CD4-positive, CD25-positive, alpha-beta regulatory T cell (primary cell): ENCODE measurements at regions not wholly inside any gene's neighbourhood (a gene's known extent, or its start where the extent isn't known, plus 50 kb on each side); places are given as distances from the start of the nearest gene placed in this dataset.

Experiments used
- ATAC-seq, 2 donors: fragments of 150-1000 bp; cut with Tn5 transposase; one replicate each; pipeline ENCODE4 v1.10.0; 2021; ENCODE audit warnings: low read depth in 2 of 2, moderate number of reproducible peaks in 2 of 2, moderate library complexity in 1 of 2
- DNase-seq, 3 donors: peaks; one replicate each; pipeline versions ENCODE4 v3.0.0 to v3.0.0-alpha.2; 2012 to 2022; ENCODE audit warnings: mixed read lengths in 1 of 3
- H3K27ac ChIP-seq: one replicate; pipeline ENCODE4 v1.7.0; 2013; ENCODE audit warnings: mild to moderate bottlenecking, low read length; ENCODE audit not compliant: insufficient read depth, poor library complexity, severe bottlenecking
- H3K27me3 ChIP-seq: one replicate; pipeline ENCODE4 v1.7.0; 2013; ENCODE audit warnings: low read length; ENCODE audit not compliant: control insufficient read depth, insufficient read depth
- H3K36me3 ChIP-seq: one replicate; pipeline ENCODE4 v1.7.0; 2013; ENCODE audit warnings: mild to moderate bottlenecking, low read length, moderate library complexity; ENCODE audit not compliant: control insufficient read depth, insufficient read depth
- H3K4me1 ChIP-seq: 2 replicates; pipeline ENCODE4 v1.7.0; 2013; ENCODE audit warnings: mild to moderate bottlenecking, low read length; ENCODE audit not compliant: insufficient read depth, control insufficient read depth, poor library complexity, severe bottlenecking
- H3K4me3 ChIP-seq: one replicate; pipeline ENCODE4 v1.7.0; 2013; ENCODE audit warnings: low read depth, mild to moderate bottlenecking, low read length, moderate library complexity
- H3K9me3 ChIP-seq, 2 experiments: 1 replicate in 1 of 2; 2 replicates in 1 of 2; pipeline ENCODE4 v1.7.0; 2013; ENCODE audit warnings: low read length in 2 of 2, mild to moderate bottlenecking in 1 of 2, moderate library complexity in 1 of 2; ENCODE audit not compliant: control insufficient read depth in 2 of 2
- H3K27ac Mint-ChIP-seq, 3 donors: one replicate each; pipeline ENCODE4 v1.8.0; 2020 to 2022; ENCODE audit warnings: mild to moderate bottlenecking in 3 of 3, mixed read lengths in 3 of 3, moderate library complexity in 2 of 3
- H3K27me3 Mint-ChIP-seq: one replicate; pipeline ENCODE4 v1.8.0; 2022; ENCODE audit warnings: mild to moderate bottlenecking, mixed read lengths
- H3K36me3 Mint-ChIP-seq: one replicate; pipeline ENCODE4 v1.8.0; 2020; ENCODE audit warnings: mixed read lengths
- H3K4me1 Mint-ChIP-seq, 4 donors: one replicate each; pipeline ENCODE4 v1.8.0; 2020 to 2022; ENCODE audit warnings: mixed read lengths in 4 of 4, mild to moderate bottlenecking in 1 of 4
- H3K4me3 Mint-ChIP-seq, 4 donors: one replicate each; pipeline ENCODE4 v1.8.0; 2020 to 2022; ENCODE audit warnings: mild to moderate bottlenecking in 4 of 4, mixed read lengths in 4 of 4, moderate library complexity in 3 of 4
- H3K9me3 Mint-ChIP-seq, 7 donors: one replicate each; pipeline ENCODE4 v1.8.0; 2020 to 2022; ENCODE audit warnings: mixed read lengths in 7 of 7, mild to moderate bottlenecking in 3 of 7, moderate library complexity in 2 of 7

DNA sequence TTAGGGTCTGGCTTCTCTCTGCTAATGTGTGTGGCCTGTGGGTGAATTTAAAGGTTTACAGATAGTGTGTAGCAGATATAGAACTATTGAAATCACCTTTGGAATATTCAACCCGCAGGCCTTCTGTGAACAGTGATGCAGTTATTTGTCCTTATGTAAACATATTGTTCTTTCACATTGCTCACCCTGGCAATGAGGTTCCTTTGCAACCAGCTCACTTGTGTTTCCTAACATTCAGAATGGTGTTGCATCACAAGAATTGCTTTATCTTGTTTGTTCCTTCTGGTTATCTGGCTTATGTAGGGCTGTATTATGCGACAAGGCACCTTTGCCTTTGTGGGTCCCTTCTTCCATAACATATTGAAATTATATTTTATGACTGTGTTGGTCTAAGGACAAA, 370.3 kb downstream of the NNT start:
- Mint-ChIP-seq H3K9me3 (peaks cover 0 to 10% (median 4%) of the 10 kb centered on the region in 7 donors), H3K27me3 (no peaks in the 10 kb centered on the region), H3K36me3 (no peaks in the 10 kb centered on the region), H3K27ac (no peak overlapping the region), H3K4me3 (no peak overlapping the region), H3K4me1 (no peaks in the 10 kb centered on the region)
- H3K36me3 ChIP-seq, result no peaks in the 10 kb centered on the region
- H3K27ac ChIP-seq, result no peak overlapping the region
- no peak overlapping the region for H3K4me3 ChIP-seq
- H3K9me3 ChIP-seq, result no peaks in the 10 kb centered on the region
- no peaks in the 10 kb centered on the region for H3K4me1 ChIP-seq
- DNase-seq (no peak), ATAC-seq (no peak)
- no peaks in the 10 kb centered on the region for H3K27me3 ChIP-seq

DNA sequence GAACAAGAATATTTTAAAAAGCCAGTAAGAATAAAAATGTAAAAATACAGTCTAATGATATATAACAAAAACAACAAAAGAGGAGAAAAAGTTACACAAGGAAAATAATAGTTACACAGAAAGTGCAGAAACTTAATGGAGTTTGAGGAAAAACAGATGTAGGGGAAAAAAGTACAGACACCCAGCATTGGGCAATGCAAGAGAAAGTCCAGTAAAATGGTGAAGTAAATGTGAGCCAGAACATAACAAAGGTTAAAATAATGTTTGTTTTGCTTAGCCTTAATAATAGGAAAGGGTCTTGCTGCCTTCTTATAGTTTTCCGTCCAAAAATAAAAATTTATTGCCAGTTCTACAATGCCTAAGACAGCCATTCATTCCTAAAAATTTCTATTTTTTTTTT, 364.2 kb downstream of the NNT start:
- ATAC-seq, result no peak
- H3K9me3 ChIP-seq, result no peaks in the 10 kb centered on the region

GRCh38 chr5:43959144-43959543, 356.2 kb downstream of the NNT start:
- no peaks in the 10 kb centered on the region for H3K4me1 ChIP-seq
- no peaks in the 10 kb centered on the region for H3K27me3 ChIP-seq
- no peaks in the 10 kb centered on the region for H3K4me1 Mint-ChIP-seq
- no peak overlapping the region for H3K27ac ChIP-seq
- H3K36me3 Mint-ChIP-seq, result no peaks in the 10 kb centered on the region
- peaks cover 0 to 21% (median 6%) of the 10 kb centered on the region in 7 donors for H3K9me3 Mint-ChIP-seq
- ATAC-seq (no peak), DNase-seq (no peak)
- no peaks in the 10 kb centered on the region for H3K36me3 ChIP-seq
- no peaks in the 10 kb centered on the region for H3K27me3 Mint-ChIP-seq
- H3K4me3 ChIP-seq, result no peak overlapping the region
- no peak overlapping the region for H3K4me3 Mint-ChIP-seq
- no peak overlapping the region for H3K27ac Mint-ChIP-seq
- H3K9me3 ChIP-seq, result no peaks in the 10 kb centered on the region

More for the DNA sequence above, 364.2 kb downstream of the NNT start:
- Mint-ChIP-seq H3K27me3 (no peaks in the 10 kb centered on the region), H3K9me3 (peaks cover 5 to 15% (median 8%) of the 10 kb centered on the region in 7 donors), H3K4me3 (no peak overlapping the region), H3K4me1 (no peaks in the 10 kb centered on the region), H3K27ac (no peak overlapping the region), H3K36me3 (no peaks in the 10 kb centered on the region)
- DNase-seq, result no peak
- Histone ChIP-seq H3K27ac (no peak overlapping the region), H3K4me1 (no peaks in the 10 kb centered on the region), H3K4me3 (no peak overlapping the region), H3K36me3 (no peaks in the 10 kb centered on the region), H3K27me3 (no peaks in the 10 kb centered on the region)

GRCh38 chr5:43947935-43948334, 345.0 kb downstream of the NNT start:
- H3K27ac Mint-ChIP-seq, result no peak overlapping the region
- H3K36me3 Mint-ChIP-seq, result no peaks in the 10 kb centered on the region
- ATAC-seq (no peak), DNase-seq (no peak)
- Histone ChIP-seq H3K4me3 (no peak overlapping the region), H3K9me3 (no peaks in the 10 kb centered on the region), H3K4me1 (no peaks in the 10 kb centered on the region), H3K27me3 (no peaks in the 10 kb centered on the region), H3K36me3 (no peaks in the 10 kb centered on the region), H3K27ac (no peak overlapping the region)
- H3K4me1 Mint-ChIP-seq, result no peaks in the 10 kb centered on the region
- peaks cover 0 to 30% (median 6%) of the 10 kb centered on the region in 7 donors for H3K9me3 Mint-ChIP-seq
- H3K4me3 Mint-ChIP-seq, result no peak overlapping the region
- no peaks in the 10 kb centered on the region for H3K27me3 Mint-ChIP-seq

GRCh38 chr5:43941806-43942205, 338.8 kb downstream of the NNT start:
- Histone ChIP-seq H3K4me3 (no peak overlapping the region), H3K27ac (no peak overlapping the region), H3K36me3 (no peaks in the 10 kb centered on the region), H3K4me1 (no peaks in the 10 kb centered on the region), H3K9me3 (no peaks in the 10 kb centered on the region), H3K27me3 (no peaks in the 10 kb centered on the region)
- H3K4me1 Mint-ChIP-seq, result no peaks in the 10 kb centered on the region
- ATAC-seq, result no peak
- peaks cover 1 to 27% (median 9%) of the 10 kb centered on the region in 7 donors for H3K9me3 Mint-ChIP-seq
- no peak for DNase-seq
- no peak overlapping the region for H3K4me3 Mint-ChIP-seq
- H3K27ac Mint-ChIP-seq, result no peak overlapping the region
- no peaks in the 10 kb centered on the region for H3K27me3 Mint-ChIP-seq
- no peaks in the 10 kb centered on the region for H3K36me3 Mint-ChIP-seq

DNA sequence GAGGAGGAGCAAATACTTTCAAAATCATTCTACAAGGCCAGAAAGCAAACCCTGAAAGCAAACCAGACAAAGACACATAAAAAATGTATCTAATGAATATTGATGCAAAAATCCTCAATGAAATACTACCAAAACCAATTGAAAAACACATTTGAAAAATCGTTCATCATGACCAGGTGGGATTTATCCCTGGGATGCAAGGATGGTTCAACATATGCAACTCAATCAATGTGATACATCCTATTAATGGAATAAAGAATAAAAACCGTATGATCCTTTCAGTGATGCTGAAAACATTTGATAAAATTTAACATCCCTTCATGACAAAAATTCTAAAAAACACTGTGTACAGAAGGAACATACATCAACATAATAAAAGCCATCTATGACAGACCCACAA, 337.6 kb downstream of the NNT start:
- Histone ChIP-seq H3K4me1 (no peaks in the 10 kb centered on the region), H3K36me3 (no peaks in the 10 kb centered on the region), H3K27me3 (no peaks in the 10 kb centered on the region), H3K9me3 (no peaks in the 10 kb centered on the region), H3K4me3 (no peak overlapping the region), H3K27ac (no peak overlapping the region)
- no peaks in the 10 kb centered on the region for H3K36me3 Mint-ChIP-seq
- no peaks in the 10 kb centered on the region for H3K4me1 Mint-ChIP-seq
- DNase-seq (no peak), ATAC-seq (no peak)
- H3K27ac Mint-ChIP-seq, result no peak overlapping the region
- peaks cover 1 to 24% (median 8%) of the 10 kb centered on the region in 7 donors for H3K9me3 Mint-ChIP-seq
- H3K27me3 Mint-ChIP-seq, result no peaks in the 10 kb centered on the region
- no peak overlapping the region for H3K4me3 Mint-ChIP-seq

- Histone ChIP-seq H3K36me3 (no peaks in the 10 kb centered on the region), H3K27ac (no peak overlapping the region), H3K27me3 (no peaks in the 10 kb centered on the region), H3K4me1 (no peaks in the 10 kb centered on the region), H3K4me3 (no peak overlapping the region), H3K9me3 (no peaks in the 10 kb centered on the region)
- ATAC-seq (no peak), DNase-seq (no peak)
- H3K36me3 Mint-ChIP-seq, result no peaks in the 10 kb centered on the region
- no peaks in the 10 kb centered on the region for H3K4me1 Mint-ChIP-seq
- H3K9me3 Mint-ChIP-seq, result peaks cover 0 to 7% (median 1%) of the 10 kb centered on the region in 7 donors
- H3K4me3 Mint-ChIP-seq, result no peak overlapping the region
- H3K27me3 Mint-ChIP-seq, result no peaks in the 10 kb centered on the region
- H3K27ac Mint-ChIP-seq, result no peak overlapping the region
Measured at GRCh38 chr5:43926923-43927322, 323.9 kb downstream of the NNT start.

DNA sequence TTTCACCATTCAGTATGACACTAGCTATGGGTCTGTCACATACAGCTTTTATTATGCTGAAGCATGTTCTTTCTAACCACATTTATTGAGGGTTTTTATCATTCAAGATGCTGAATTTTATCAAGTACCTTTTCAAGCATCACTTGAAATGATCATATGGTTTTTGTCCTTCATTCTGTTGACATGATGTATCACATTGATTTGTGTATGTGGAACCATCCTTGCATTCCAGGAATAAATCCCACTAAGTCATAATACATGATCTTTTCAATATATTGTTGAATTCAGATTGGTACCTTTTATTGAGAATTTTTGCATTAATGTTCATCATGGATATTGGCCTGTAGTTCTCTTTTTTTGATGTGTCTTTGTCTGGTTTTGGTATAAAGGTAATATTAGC, 317.4 kb downstream of the NNT start:
- Histone ChIP-seq H3K27ac (no peak overlapping the region), H3K4me1 (no peaks in the 10 kb centered on the region), H3K36me3 (no peaks in the 10 kb centered on the region), H3K4me3 (no peak overlapping the region), H3K27me3 (no peaks in the 10 kb centered on the region), H3K9me3 (no peaks in the 10 kb centered on the region)
- ATAC-seq (no peak), DNase-seq (no peak)
- Mint-ChIP-seq H3K4me1 (no peaks in the 10 kb centered on the region), H3K4me3 (no peak overlapping the region), H3K27ac (no peak overlapping the region), H3K36me3 (no peaks in the 10 kb centered on the region), H3K27me3 (no peaks in the 10 kb centered on the region), H3K9me3 (peaks cover 0 to 3% (median 0%) of the 10 kb centered on the region in 7 donors)
